BLaER1 treated with 17β-estradiol and CSF1 and Interleukin-3, amounts not matched to agents 10 nM and 100 nM (cell line): ENCODE measurements at regions not wholly inside any gene's neighbourhood (a gene's known extent, or its start where the extent isn't known, plus 50 kb on each side); places are given as distances from the start of the nearest gene placed in this dataset.
"Not testable (repeated sequence)": the region's sequence is repeated elsewhere in the genome, so short reads cannot be mapped to it uniquely, and the experiment has no call there.

ENCODE experiments used
- H3K27ac ChIP-seq, 11 experiments: shearing (Covaris generic); formaldehyde crosslinking; 2 replicates each; pipeline ENCODE4 v1.8.1; 2022
- H3K27me3 ChIP-seq, 11 experiments: shearing (Covaris generic); formaldehyde crosslinking; 2 replicates each; pipeline ENCODE4 v1.8.1; 2022
- H3K36me3 ChIP-seq, 11 experiments: shearing (Covaris generic); formaldehyde crosslinking; 2 replicates each; pipeline ENCODE4 v1.8.1; 2022
- H3K4me1 ChIP-seq, 10 experiments: shearing (Covaris generic); formaldehyde crosslinking; 2 replicates each; pipeline ENCODE4 v1.8.1; 2022
- H3K4me2 ChIP-seq, 11 experiments: shearing (Covaris generic); formaldehyde crosslinking; 2 replicates each; pipeline ENCODE4 v1.8.1; 2022
- H3K4me3 ChIP-seq, 10 experiments: shearing (Covaris generic); formaldehyde crosslinking; 2 replicates each; pipeline ENCODE4 v1.8.1; 2022
- H3K9ac ChIP-seq, 11 experiments: shearing (Covaris generic); formaldehyde crosslinking; 2 replicates each; pipeline ENCODE4 v1.8.1; 2022
- H3K9me3 ChIP-seq, 11 experiments: shearing (Covaris generic); formaldehyde crosslinking; replicated peaks in 1 of 11; 2 replicates each; pipeline ENCODE4 v1.8.1; 2022
- H4K20me1 ChIP-seq, 11 experiments: shearing (Covaris generic); formaldehyde crosslinking; 2 replicates each; pipeline ENCODE4 v1.8.1; 2022
- Cebpa-rat ChIP-seq, 11 experiments: shearing (Covaris generic); IDR thresholded peaks; 2 replicates each; pipeline ENCODE4 v1.8.1; 2022

GRCh38 chr9:134570151-134570621, 71.4 kb upstream of the COL5A1 start:
- Histone ChIP-seq H3K36me3 (no peaks in the 10 kb centered on the region), H3K27ac (peak overlapping the region in 8 of 11 experiments; percentile 48 to 89 (median 78); a peak in 16 of 22 replicates), H4K20me1 (peaks cover 0 to 28% (median 0%) of the 10 kb centered on the region in 11 experiments; a peak in 3 of 22 replicates), H3K27me3 (peaks cover 0 to 38% (median 0%) of the 10 kb centered on the region in 11 experiments; a peak in 7 of 22 replicates), H3K9me3 (peaks cover 18 to 21% (median 21%) of the 10 kb centered on the region in 11 experiments), H3K4me2 (peak overlapping the region in 9 of 11 experiments; percentile 70 to 100 (median 95); a peak in 18 of 22 replicates), H3K9ac (peak overlapping the region in 8 of 11 experiments; percentile 29 to 81 (median 68); a peak in 16 of 22 replicates), H3K4me1 (peaks cover 15 to 50% (median 48%) of the 10 kb centered on the region in 10 experiments; a peak in 19 of 20 replicates), H3K4me3 (peak overlapping the region in 7 of 10 experiments; percentile 25 to 58 (median 53); a peak in 11 of 20 replicates)
- TF ChIP-seq Cebpa-rat (IDR thresholded peaks at IDR 0.05), result peak in 6 of 11 experiments; percentile 37 to 87 (median 57); a peak in 9 of 22 replicates

- Histone ChIP-seq H3K4me3 (peak overlapping the region in 7 of 10 experiments; percentile 25 to 58 (median 53); a peak in 13 of 20 replicates), H3K27me3 (peaks cover 0 to 38% (median 0%) of the 10 kb centered on the region in 11 experiments; a peak in 7 of 22 replicates), H3K27ac (peak overlapping the region in 8 of 11 experiments; percentile 48 to 89 (median 78); a peak in 16 of 22 replicates), H4K20me1 (peaks cover 0 to 28% (median 0%) of the 10 kb centered on the region in 11 experiments; a peak in 3 of 22 replicates), H3K4me2 (peak overlapping the region; percentile 25 to 100 (median 91); a peak in 21 of 22 replicates), H3K36me3 (no peaks in the 10 kb centered on the region), H3K9me3 (peaks cover 14 to 15% (median 14%) of the 10 kb centered on the region in 11 experiments; a peak in 21 of 22 replicates), H3K9ac (peak overlapping the region in 8 of 11 experiments; percentile 29 to 81 (median 68); a peak in 17 of 22 replicates), H3K4me1 (peaks cover 15 to 50% (median 48%) of the 10 kb centered on the region in 10 experiments; a peak in 19 of 20 replicates)
- TF ChIP-seq Cebpa-rat (IDR thresholded peaks at IDR 0.05), result no peak; a peak in 1 of 22 replicates
These were observed 70.8 kb upstream of the COL5A1 start for GRCh38 chr9:134570711-134571325.

- H3K9me3 ChIP-seq, result peaks cover 8 to 9% (median 8%) of the 10 kb centered on the region in 11 experiments; a peak in 21 of 22 replicates
- peak overlapping the region; percentile 25 to 100 (median 91) for H3K4me2 ChIP-seq
- peak overlapping the region in 7 of 11 experiments; percentile 59 to 89 (median 80); a peak in 15 of 22 replicates for H3K27ac ChIP-seq
- H3K9ac ChIP-seq, result peak overlapping the region in 8 of 11 experiments; percentile 29 to 81 (median 68); a peak in 17 of 22 replicates
- peak overlapping the region in 7 of 10 experiments; percentile 25 to 58 (median 53); a peak in 12 of 20 replicates for H3K4me3 ChIP-seq
- H3K4me1 ChIP-seq, result peaks cover 15 to 50% (median 48%) of the 10 kb centered on the region in 10 experiments; a peak in 19 of 20 replicates
- peaks cover 0 to 28% (median 0%) of the 10 kb centered on the region in 11 experiments; a peak in 3 of 22 replicates for H4K20me1 ChIP-seq
- H3K27me3 ChIP-seq, result peaks cover 0 to 38% (median 0%) of the 10 kb centered on the region in 11 experiments; a peak in 7 of 22 replicates
- no peak for TF ChIP-seq Cebpa-rat (IDR thresholded peaks at IDR 0.05)
- H3K36me3 ChIP-seq, result no peaks in the 10 kb centered on the region
These were observed 70.2 kb upstream of the COL5A1 start for GRCh38 chr9:134571326-134571931.

- Histone ChIP-seq H3K4me2 (peak overlapping the region in 10 of 11 experiments; percentile 2 to 100 (median 93); a peak in 17 of 22 replicates), H3K9ac (peak overlapping the region in 4 of 11 experiments; percentile 75 to 81 (median 78); a peak in 6 of 22 replicates), H3K4me1 (peaks cover 15 to 50% (median 48%) of the 10 kb centered on the region in 10 experiments; a peak in 19 of 20 replicates)
These were observed 69.4 kb upstream of the COL5A1 start for GRCh38 chr9:134571946-134572917.

GRCh38 chr9:134574686-134575085, 66.9 kb upstream of the COL5A1 start:
- H3K36me3 ChIP-seq, H3K9me3 ChIP-seq, H3K27ac ChIP-seq, H3K9ac ChIP-seq, H3K4me3 ChIP-seq, H3K4me2 ChIP-seq: not testable (repeated sequence)
- Histone ChIP-seq H3K27me3 (peaks cover 0 to 32% (median 0%) of the 10 kb centered on the region in 11 experiments; a peak in 7 of 22 replicates), H4K20me1 (peaks cover 0 to 28% (median 0%) of the 10 kb centered on the region in 11 experiments; a peak in 3 of 22 replicates), H3K4me1 (peaks cover 15 to 30% (median 28%) of the 10 kb centered on the region in 10 experiments; a peak in 19 of 20 replicates)

More at GRCh38 chr9:134571946-134572917, 69.4 kb upstream of the COL5A1 start:
- H3K27ac ChIP-seq, result peak overlapping the region in 5 of 11 experiments; percentile 68 to 89 (median 83); a peak in 10 of 22 replicates
- H3K27me3 ChIP-seq, result peaks cover 0 to 38% (median 0%) of the 10 kb centered on the region in 11 experiments; a peak in 7 of 22 replicates
- peak overlapping the region in 3 of 10 experiments; percentile 49 to 58 (median 57); a peak in 5 of 20 replicates for H3K4me3 ChIP-seq
- no peak for TF ChIP-seq Cebpa-rat (IDR thresholded peaks at IDR 0.05)
- peaks cover 0 to 1% (median under 1%) of the 10 kb centered on the region in 11 experiments; a peak in 9 of 22 replicates for H3K9me3 ChIP-seq
- no peaks in the 10 kb centered on the region for H3K36me3 ChIP-seq
- H4K20me1 ChIP-seq, result peaks cover 0 to 28% (median 0%) of the 10 kb centered on the region in 11 experiments; a peak in 3 of 22 replicates

- Histone ChIP-seq H3K9me3 (peaks cover 0 to 5% (median 0%) of the 10 kb centered on the region in 11 experiments; a peak in 8 of 22 replicates), H3K9ac (no peak overlapping the region), H3K4me3 (no peak overlapping the region), H3K4me1 (peaks cover 15 to 24% (median 23%) of the 10 kb centered on the region in 10 experiments; a peak in 19 of 20 replicates), H3K4me2 (no peak overlapping the region), H3K36me3 (no peaks in the 10 kb centered on the region), H4K20me1 (peaks cover 0 to 26% (median 0%) of the 10 kb centered on the region in 11 experiments; a peak in 3 of 22 replicates), H3K27me3 (peaks cover 0 to 26% (median 0%) of the 10 kb centered on the region in 11 experiments; a peak in 7 of 22 replicates), H3K27ac (no peak overlapping the region; a peak in 1 of 22 replicates)
- no peak for TF ChIP-seq Cebpa-rat (IDR thresholded peaks at IDR 0.05)
These were observed 66.3 kb upstream of the COL5A1 start for GRCh38 chr9:134575103-134575900.

GRCh38 chr9:134575901-134576176, 65.8 kb upstream of the COL5A1 start:
- no peak for TF ChIP-seq Cebpa-rat (IDR thresholded peaks at IDR 0.05)

More at GRCh38 chr9:134575901-134576176, 65.8 kb upstream of the COL5A1 start:
- H4K20me1 ChIP-seq, result peaks cover 0 to 21% (median 0%) of the 10 kb centered on the region in 11 experiments; a peak in 3 of 22 replicates
- H3K4me3 ChIP-seq, result no peak overlapping the region
- H3K9ac ChIP-seq, result no peak overlapping the region
- no peak overlapping the region for H3K4me2 ChIP-seq
- H3K9me3 ChIP-seq, result peaks cover 0 to 11% (median 5%) of the 10 kb centered on the region in 11 experiments; a peak in 12 of 22 replicates
- no peak overlapping the region for H3K27ac ChIP-seq
- peaks cover 0 to 21% (median 0%) of the 10 kb centered on the region in 11 experiments; a peak in 6 of 22 replicates for H3K27me3 ChIP-seq
- H3K4me1 ChIP-seq, result peaks cover 13 to 19% (median 18%) of the 10 kb centered on the region in 10 experiments; a peak in 19 of 20 replicates
- no peaks in the 10 kb centered on the region for H3K36me3 ChIP-seq
